PC-9 (cell line): ENCODE measurements at regions not wholly inside any gene's neighbourhood (a gene's known extent, or its start where the extent isn't known, plus 50 kb on each side); places are given as distances from the start of the nearest gene placed in this dataset.

Experiments
- BruUV-seq: library from RNA; stranded (reverse); fragments of 400-500 nt; replicated peaks from 2 replicates; lab custom pipeline; 2021; lab: Mats Ljungman, UMichigan
- CTCF ChIA-PET: fragments of 300-600 bp; sonication (Branson Sonifier 250); formaldehyde crosslinking; loops from one replicate; lab custom pipeline; 2022; ENCODE audit warnings: antibody characterized with exemption; lab: Charles Lee
- POLR2A ChIA-PET: fragments of 300-600 bp; sonication (Branson Sonifier 250); formaldehyde crosslinking; loops from one replicate; lab custom pipeline; 2022; ENCODE audit warnings: antibody characterized with exemption; ENCODE audit not compliant: unreplicated experiment; lab: Charles Lee
- DNase-seq, 2 experiments: peaks; one replicate each; pipeline versions ENCODE4 v3.0.0 to v3.0.0-alpha.2; 2015 to 2022; ENCODE audit warnings: mixed read lengths in 1 of 2
- H2AFZ ChIP-seq: fragments of 200-600 bp; sonication (generic); 2 replicates; pipeline ENCODE4 v1.8.1; 2017; ENCODE audit warnings: antibody characterized with exemption
- H3F3A ChIP-seq: fragments of 200-600 bp; sonication (generic); 2 replicates; pipeline ENCODE4 v1.8.1; 2017; ENCODE audit warnings: antibody characterized with exemption, mild to moderate bottlenecking, low read depth; ENCODE audit not compliant: insufficient read depth
- H3K27ac ChIP-seq: fragments of 200-600 bp; sonication (generic); 2 replicates; pipeline ENCODE4 v1.6.1; 2016; ENCODE audit warnings: mixed run types
- H3K27me3 ChIP-seq: fragments of 200-600 bp; sonication (generic); 2 replicates; pipeline ENCODE4 v1.6.1; 2016; ENCODE audit warnings: low read depth, mixed run types; ENCODE audit not compliant: insufficient read depth
- H3K36me3 ChIP-seq: fragments of 200-600 bp; sonication (generic); 2 replicates; pipeline ENCODE4 v1.6.1; 2016; ENCODE audit warnings: low read depth, mixed run types
- H3K4me1 ChIP-seq: fragments of 200-600 bp; sonication (generic); replicated peaks from 2 replicates; pipeline ENCODE4 v1.6.1; 2016; ENCODE audit warnings: mixed run types; ENCODE audit not compliant: insufficient read depth
- H3K4me2 ChIP-seq: fragments of 200-600 bp; sonication (generic); 2 replicates; pipeline ENCODE4 v1.6.1; 2017; ENCODE audit warnings: mixed run types
- H3K4me3 ChIP-seq: fragments of 200-600 bp; sonication (generic); 2 replicates; pipeline ENCODE4 v1.6.1; 2016; ENCODE audit warnings: mixed run types
- H3K79me2 ChIP-seq: fragments of 200-600 bp; sonication (generic); 2 replicates; pipeline ENCODE4 v1.6.1; 2017; ENCODE audit warnings: low read depth, mixed run types
- H3K9me2 ChIP-seq: fragments of 200-600 bp; sonication (generic); 2 replicates; pipeline ENCODE4 v1.8.1; 2017; ENCODE audit warnings: mild to moderate bottlenecking; ENCODE audit not compliant: insufficient read depth
- H3K9me3 ChIP-seq: fragments of 200-600 bp; sonication (generic); 2 replicates; pipeline ENCODE4 v1.8.1; 2016; ENCODE audit warnings: low read depth; ENCODE audit not compliant: insufficient read depth
- H4K20me1 ChIP-seq: fragments of 200-600 bp; sonication (generic); 2 replicates; pipeline ENCODE4 v1.8.1; 2017; ENCODE audit not compliant: insufficient read depth
- CTCF ChIP-seq: fragments of 200-600 bp; sonication (generic); conservative IDR thresholded peaks from 2 replicates; pipeline ENCODE4 v1.6.1; 2017; ENCODE audit warnings: mixed run types, antibody characterized with exemption, mild to moderate bottlenecking, moderate library complexity
- EZH2 ChIP-seq: fragments of 200-600 bp; sonication (generic); IDR thresholded peaks from 2 replicates; pipeline ENCODE4 v1.8.0; 2017; ENCODE audit warnings: antibody characterized with exemption, low read depth
- intact Hi-C: fragments of 100-400 bp; cut with micrococcal nuclease; formaldehyde crosslinking; loops from one replicate; pipeline ENCODE4 v1.10.0; 2022; ENCODE audit not compliant: unreplicated experiment

- Histone ChIP-seq H3K36me3 (no peaks in the 10 kb centered on the region), H3K9me2 (no peaks in the 10 kb centered on the region), H3K27me3 (no peaks in the 10 kb centered on the region), H2AFZ (no peak overlapping the region), H3K4me2 (no peak overlapping the region), H3K4me3 (no peak overlapping the region), H3F3A (no peaks in the 10 kb centered on the region), H3K4me1 (no peaks in the 10 kb centered on the region), H4K20me1 (no peaks in the 10 kb centered on the region), H3K79me2 (no peaks in the 10 kb centered on the region), H3K9me3 (no peaks in the 10 kb centered on the region), H3K27ac (no peak overlapping the region)
- ChIA-PET POLR2A (no interaction called here), CTCF (no interaction called here)
- intact Hi-C loops, result no loop called here
- TF ChIP-seq CTCF (no peak), EZH2 (no peak)
- DNase-seq, result no peak
- BruUV-seq, result no TSS peak
Observed at GRCh38 chr21:18899261-18899660, 495.7 kb upstream of the TMPRSS15 start.

GRCh38 chr21:18902660-18903059, 499.1 kb upstream of the TMPRSS15 start:
- intact Hi-C loops, result no loop called here
- H3K4me3 ChIP-seq, result no peak overlapping the region
- TF ChIP-seq CTCF, result no peak
- no peak for TF ChIP-seq EZH2
- CTCF ChIA-PET, result no interaction called here
- no TSS peak for BruUV-seq
- no peaks in the 10 kb centered on the region for H3K27me3 ChIP-seq
- no peak overlapping the region for H3K4me2 ChIP-seq
- H4K20me1 ChIP-seq, result no peaks in the 10 kb centered on the region
- no peaks in the 10 kb centered on the region for H3K79me2 ChIP-seq
- POLR2A ChIA-PET, result no interaction called here
- H3K9me3 ChIP-seq, result no peaks in the 10 kb centered on the region
- no peak for DNase-seq
- no peaks in the 10 kb centered on the region for H3F3A ChIP-seq
- H3K27ac ChIP-seq, result no peak overlapping the region
- no peak overlapping the region for H2AFZ ChIP-seq
- H3K9me2 ChIP-seq, result no peaks in the 10 kb centered on the region
- no peaks in the 10 kb centered on the region for H3K36me3 ChIP-seq
- no peaks in the 10 kb centered on the region for H3K4me1 ChIP-seq

GRCh38 chr21:18907076-18907475, 503.5 kb upstream of the TMPRSS15 start:
- no peaks in the 10 kb centered on the region for H3K27me3 ChIP-seq
- H3K4me2 ChIP-seq, result no peak overlapping the region
- TF ChIP-seq EZH2, result no peak
- no peak for TF ChIP-seq CTCF
- H2AFZ ChIP-seq, result no peak overlapping the region
- ChIA-PET POLR2A (no interaction called here), CTCF (no interaction called here)
- intact Hi-C loops, result no loop called here
- no peaks in the 10 kb centered on the region for H4K20me1 ChIP-seq
- no peaks in the 10 kb centered on the region for H3K9me3 ChIP-seq
- H3F3A ChIP-seq, result no peaks in the 10 kb centered on the region
- H3K4me1 ChIP-seq, result no peaks in the 10 kb centered on the region
- BruUV-seq, result no TSS peak
- H3K79me2 ChIP-seq, result no peaks in the 10 kb centered on the region
- H3K9me2 ChIP-seq, result no peaks in the 10 kb centered on the region
- no peak for DNase-seq
- H3K4me3 ChIP-seq, result no peak overlapping the region
- no peaks in the 10 kb centered on the region for H3K36me3 ChIP-seq
- no peak overlapping the region for H3K27ac ChIP-seq
